NCI-H2107 treated with DMSO at 0.1 percent for 48 hours (cell line): ENCODE measurements at regions not wholly inside any gene's neighbourhood (a gene's known extent, or its start where the extent isn't known, plus 50 kb on each side); places are given as distances from the start of the nearest gene placed in this dataset.

ENCODE experiments used
- DNase-seq: peaks from one replicate; lab custom pipeline; 2025; ENCODE audit not compliant: unreplicated experiment; lab: John Stamatoyannopoulos, UW

GRCh38 chr15:94606286-94606685 is 374.9 kb downstream of the MCTP2 start:
- no peak for DNase-seq

- DNase-seq = no peak
Measured at GRCh38 chr15:94607176-94607654, 375.9 kb downstream of the MCTP2 start.

GRCh38 chr15:94610069-94610468 is 378.7 kb downstream of the MCTP2 start:
- no peak for DNase-seq

- DNase-seq = no peak
Measured at GRCh38 chr15:94610485-94610884, 379.1 kb downstream of the MCTP2 start.

- DNase-seq = no peak
Measured at GRCh38 chr15:94611656-94612055, 380.3 kb downstream of the MCTP2 start.

- no peak for DNase-seq
Measured at GRCh38 chr15:94615688-94616087, 384.3 kb downstream of the MCTP2 start.

GRCh38 chr15:94620632-94621031 is 389.3 kb downstream of the MCTP2 start:
- DNase-seq = no peak

GRCh38 chr15:94621736-94622135 is 390.4 kb downstream of the MCTP2 start:
- no peak for DNase-seq

- no peak for DNase-seq
Measured at GRCh38 chr15:94626949-94627348, 395.6 kb downstream of the MCTP2 start.

GRCh38 chr15:94631608-94632007 is 400.2 kb downstream of the MCTP2 start:
- no peak for DNase-seq

GRCh38 chr15:94638183-94638582 is 406.8 kb downstream of the MCTP2 start:
- peak; percentile 10 for DNase-seq

GRCh38 chr15:94639701-94640100 is 408.3 kb downstream of the MCTP2 start:
- no peak for DNase-seq

GRCh38 chr15:94644433-94644832 is 413.1 kb downstream of the MCTP2 start:
- DNase-seq = no peak

GRCh38 chr15:94653071-94653470 is 421.7 kb downstream of the MCTP2 start:
- DNase-seq = no peak

GRCh38 chr15:94655249-94655880 is 424.0 kb downstream of the MCTP2 start:
- no peak for DNase-seq

- DNase-seq = no peak
Measured at GRCh38 chr15:94665676-94666441, 434.5 kb downstream of the MCTP2 start.

- no peak for DNase-seq
Measured at GRCh38 chr15:94666553-94666952, 435.2 kb downstream of the MCTP2 start.

- no peak for DNase-seq
Measured at GRCh38 chr15:94667109-94667508, 435.7 kb downstream of the MCTP2 start.

- peak; percentile 5 for DNase-seq
Measured at GRCh38 chr15:94670438-94671034, 439.2 kb downstream of the MCTP2 start.

GRCh38 chr15:94671858-94672532 is 440.6 kb downstream of the MCTP2 start:
- DNase-seq = peak; percentile 24

GRCh38 chr15:94673801-94674200 is 442.4 kb downstream of the MCTP2 start:
- DNase-seq = no peak

GRCh38 chr15:94674296-94674695 is 442.9 kb downstream of the MCTP2 start:
- DNase-seq = no peak
